ENCODE measurements at regions not wholly inside any gene's neighbourhood (a gene's known extent, or its start where the extent isn't known, plus 50 kb on each side); places are given as distances from the start of the nearest gene placed in this dataset.

GRCh38 chr2:154941379-154941778, 242.9 kb downstream of the KCNJ3 start:
- no peak for ATAC-seq
- TF ChIP-seq CTCF (IDR thresholded peaks at IDR 0.05) = no peak
- no peak overlapping the region for H3K4me3 Mint-ChIP-seq
- Histone ChIP-seq H3K27me3 (ENCODE audit: control insufficient read depth, insufficient read depth, low read length) (no peaks in the 10 kb centered on the region), H3K4me1 (ENCODE audit: control insufficient read depth, insufficient read depth, low read length) (no peaks in the 10 kb centered on the region), H3K4me3 (ENCODE audit: low read length) (no peak overlapping the region), H3K36me3 (ENCODE audit: control insufficient read depth, insufficient read depth, low read length) (no peaks in the 10 kb centered on the region), H3K27ac (ENCODE audit: low read length) (no peak overlapping the region), H3K9me3 (ENCODE audit: control insufficient read depth, insufficient read depth, low read length) (no peaks in the 10 kb centered on the region)
- no peaks in the 10 kb centered on the region for H3K27me3 Mint-ChIP-seq (ENCODE audit: low read depth in 2 of 2)
- DNase-seq = no peak
- H3K27ac Mint-ChIP-seq = no peak overlapping the region
- no peaks in the 10 kb centered on the region for H3K36me3 Mint-ChIP-seq
- H3K9me3 Mint-ChIP-seq = peaks cover 3 to 4% of the 10 kb centered on the region in 2 donors
- H3K4me1 Mint-ChIP-seq = no peaks in the 10 kb centered on the region
- intact Hi-C loops (cut with micrococcal nuclease) = no loop called here

GRCh38 chr2:154934213-154934612, 235.7 kb downstream of the KCNJ3 start:
- peaks cover 5% of the 10 kb centered on the region for H3K9me3 ChIP-seq (ENCODE audit: control insufficient read depth, insufficient read depth, low read length)
- DNase-seq (no peak), ATAC-seq (no peak)
- peaks cover 19% of the 10 kb centered on the region for H3K36me3 Mint-ChIP-seq
- WGBS (ENCODE audit: insufficient coverage) = 100% methylated on average over 1 of the region's 1 CpG
- TF ChIP-seq CTCF (IDR thresholded peaks at IDR 0.05) = no peak
- intact Hi-C loops (cut with micrococcal nuclease) = no loop called here
- no peak overlapping the region for H3K4me3 ChIP-seq (ENCODE audit: low read length)
- no peaks in the 10 kb centered on the region for H3K27me3 ChIP-seq (ENCODE audit: control insufficient read depth, insufficient read depth, low read length)
- H3K4me1 ChIP-seq (ENCODE audit: control insufficient read depth, insufficient read depth, low read length) = no peaks in the 10 kb centered on the region
- H3K36me3 ChIP-seq (ENCODE audit: control insufficient read depth, insufficient read depth, low read length) = no peaks in the 10 kb centered on the region
- H3K27ac Mint-ChIP-seq = no peak overlapping the region
- H3K9me3 Mint-ChIP-seq = peaks cover 23 to 33% of the 10 kb centered on the region in 2 donors
- no peaks in the 10 kb centered on the region for H3K27me3 Mint-ChIP-seq (ENCODE audit: low read depth in 2 of 2)
- no peaks in the 10 kb centered on the region for H3K4me1 Mint-ChIP-seq
- H3K27ac ChIP-seq (ENCODE audit: low read length) = no peak overlapping the region
- H3K4me3 Mint-ChIP-seq = no peak overlapping the region

- H3K36me3 Mint-ChIP-seq = no peaks in the 10 kb centered on the region
- 90% methylated on average over 3 of the region's 3 CpGs for WGBS (ENCODE audit: insufficient coverage)
- no peak overlapping the region for H3K27ac Mint-ChIP-seq
Measured at GRCh38 chr2:154924531-154924930, 226.0 kb downstream of the KCNJ3 start.

More at GRCh38 chr2:154924531-154924930, 226.0 kb downstream of the KCNJ3 start:
- no peaks in the 10 kb centered on the region for H3K4me1 Mint-ChIP-seq
- H3K9me3 Mint-ChIP-seq = peaks cover 3 to 9% of the 10 kb centered on the region in 2 donors
- TF ChIP-seq CTCF (IDR thresholded peaks at IDR 0.05) = no peak
- Histone ChIP-seq H3K9me3 (ENCODE audit: control insufficient read depth, insufficient read depth, low read length) (no peaks in the 10 kb centered on the region), H3K36me3 (ENCODE audit: control insufficient read depth, insufficient read depth, low read length) (no peaks in the 10 kb centered on the region), H3K27me3 (ENCODE audit: control insufficient read depth, insufficient read depth, low read length) (no peaks in the 10 kb centered on the region), H3K27ac (ENCODE audit: low read length) (no peak overlapping the region), H3K4me1 (ENCODE audit: control insufficient read depth, insufficient read depth, low read length) (no peaks in the 10 kb centered on the region), H3K4me3 (ENCODE audit: low read length) (no peak overlapping the region)
- intact Hi-C loops (cut with micrococcal nuclease) = no loop called here
- H3K27me3 Mint-ChIP-seq (ENCODE audit: low read depth in 2 of 2) = no peaks in the 10 kb centered on the region
- H3K4me3 Mint-ChIP-seq = no peak overlapping the region
- DNase-seq (no peak), ATAC-seq (no peak)

All from natural killer cell (primary cell).